Activated T-cell treated with anti-CD3 and anti-CD28 coated beads, Interleukin-2, amount 50 U/mL, for 72 hours (primary cell): ENCODE measurements at regions not wholly inside any gene's neighbourhood (a gene's known extent, or its start where the extent isn't known, plus 50 kb on each side); places are given as distances from the start of the nearest gene placed in this dataset.

Experiments
- ATAC-seq, 2 donors: fragments of 150-1000 bp; cut with Tn5 transposase; replicated peaks in 1 of 2; 2 replicates each; pipeline ENCODE4 v1.10.0; 2021; ENCODE audit warnings: moderate library complexity in 2 of 2, mild to moderate bottlenecking in 1 of 2
- DNase-seq, 2 donors: peaks; one replicate each; pipeline ENCODE4 v3.0.0; 2021 to 2022; ENCODE audit warnings: mixed read lengths in 1 of 2
- H3K27ac Mint-ChIP-seq: one replicate; pipeline ENCODE4 v1.8.0; 2022; ENCODE audit warnings: mild to moderate bottlenecking, moderate library complexity, mixed read lengths
- H3K27me3 Mint-ChIP-seq: one replicate; pipeline ENCODE4 v1.8.0; 2022; ENCODE audit warnings: low read depth, mixed read lengths
- H3K36me3 Mint-ChIP-seq, 2 donors: one replicate each; pipeline ENCODE4 v1.8.0; 2022; ENCODE audit warnings: mixed read lengths in 2 of 2, mild to moderate bottlenecking in 1 of 2; ENCODE audit not compliant: insufficient read depth in 2 of 2
- H3K4me1 Mint-ChIP-seq: one replicate; pipeline ENCODE4 v1.8.0; 2022; ENCODE audit warnings: low read depth, mixed read lengths
- H3K4me3 Mint-ChIP-seq, 2 donors: one replicate each; pipeline ENCODE4 v1.8.0; 2022; ENCODE audit warnings: mild to moderate bottlenecking in 2 of 2, mixed read lengths in 2 of 2, moderate library complexity in 2 of 2
- H3K9me3 Mint-ChIP-seq, 2 donors: one replicate each; pipeline ENCODE4 v1.8.0; 2022; ENCODE audit warnings: mixed read lengths in 2 of 2

DNA sequence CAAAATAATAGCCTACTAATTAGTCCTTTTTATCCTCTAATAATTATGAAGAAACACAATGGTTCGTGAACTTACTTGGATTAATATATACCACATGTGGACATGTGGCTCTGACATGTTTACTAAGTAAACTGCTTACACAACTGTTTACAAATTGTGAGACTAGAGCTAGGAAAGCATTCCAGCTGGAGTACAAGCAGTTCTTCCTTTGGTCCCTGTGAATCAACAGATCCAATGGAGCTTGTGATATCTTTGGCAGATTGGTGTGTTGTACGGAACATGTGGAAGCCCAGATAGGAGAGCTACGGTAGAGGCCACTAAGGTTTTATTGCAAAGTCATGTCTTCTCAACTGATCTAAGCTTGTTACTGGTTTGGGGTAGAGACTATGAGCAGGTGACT, 145.5 kb upstream of the SPRY2 start:
- H3K36me3 Mint-ChIP-seq = no peaks in the 10 kb centered on the region
- no peak overlapping the region for H3K4me3 Mint-ChIP-seq
- no peak overlapping the region for H3K27ac Mint-ChIP-seq
- H3K9me3 Mint-ChIP-seq = peaks cover 0 to 1% of the 10 kb centered on the region in 2 donors
- no peak for ATAC-seq
- H3K4me1 Mint-ChIP-seq = no peaks in the 10 kb centered on the region
- H3K27me3 Mint-ChIP-seq = no peaks in the 10 kb centered on the region
- DNase-seq = no peak

DNA sequence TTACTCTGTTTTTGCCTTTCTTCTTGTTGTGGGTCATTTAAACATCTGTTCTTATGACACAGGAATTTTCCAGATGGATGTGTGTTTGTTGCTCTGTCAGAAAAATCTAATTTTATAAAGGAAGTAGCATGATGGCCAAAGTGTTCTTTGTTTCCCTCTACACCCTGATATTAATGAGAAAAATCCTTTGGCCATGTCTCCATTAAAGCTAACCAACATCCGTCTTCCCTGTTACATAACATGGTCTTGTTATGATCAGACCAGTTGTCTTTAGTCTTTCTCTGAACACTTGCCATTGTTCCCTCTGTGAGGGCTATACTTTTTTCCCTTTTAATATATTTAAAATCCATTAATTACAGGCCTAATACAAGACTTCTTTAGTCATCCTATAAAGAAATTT, 142.2 kb upstream of the SPRY2 start:
- H3K27me3 Mint-ChIP-seq = no peaks in the 10 kb centered on the region
- DNase-seq (no peak), ATAC-seq (no peak)
- no peaks in the 10 kb centered on the region for H3K36me3 Mint-ChIP-seq
- no peak overlapping the region for H3K27ac Mint-ChIP-seq
- no peaks in the 10 kb centered on the region for H3K4me1 Mint-ChIP-seq
- H3K9me3 Mint-ChIP-seq = no peaks in the 10 kb centered on the region
- H3K4me3 Mint-ChIP-seq = no peak overlapping the region

GRCh38 chr13:80481588-80481987, 140.7 kb upstream of the SPRY2 start:
- no peak overlapping the region for H3K4me3 Mint-ChIP-seq
- H3K27ac Mint-ChIP-seq = no peak overlapping the region
- no peaks in the 10 kb centered on the region for H3K4me1 Mint-ChIP-seq
- H3K27me3 Mint-ChIP-seq = no peaks in the 10 kb centered on the region
- ATAC-seq = no peak
- no peaks in the 10 kb centered on the region for H3K9me3 Mint-ChIP-seq
- H3K36me3 Mint-ChIP-seq = no peaks in the 10 kb centered on the region
- DNase-seq = no peak

DNA sequence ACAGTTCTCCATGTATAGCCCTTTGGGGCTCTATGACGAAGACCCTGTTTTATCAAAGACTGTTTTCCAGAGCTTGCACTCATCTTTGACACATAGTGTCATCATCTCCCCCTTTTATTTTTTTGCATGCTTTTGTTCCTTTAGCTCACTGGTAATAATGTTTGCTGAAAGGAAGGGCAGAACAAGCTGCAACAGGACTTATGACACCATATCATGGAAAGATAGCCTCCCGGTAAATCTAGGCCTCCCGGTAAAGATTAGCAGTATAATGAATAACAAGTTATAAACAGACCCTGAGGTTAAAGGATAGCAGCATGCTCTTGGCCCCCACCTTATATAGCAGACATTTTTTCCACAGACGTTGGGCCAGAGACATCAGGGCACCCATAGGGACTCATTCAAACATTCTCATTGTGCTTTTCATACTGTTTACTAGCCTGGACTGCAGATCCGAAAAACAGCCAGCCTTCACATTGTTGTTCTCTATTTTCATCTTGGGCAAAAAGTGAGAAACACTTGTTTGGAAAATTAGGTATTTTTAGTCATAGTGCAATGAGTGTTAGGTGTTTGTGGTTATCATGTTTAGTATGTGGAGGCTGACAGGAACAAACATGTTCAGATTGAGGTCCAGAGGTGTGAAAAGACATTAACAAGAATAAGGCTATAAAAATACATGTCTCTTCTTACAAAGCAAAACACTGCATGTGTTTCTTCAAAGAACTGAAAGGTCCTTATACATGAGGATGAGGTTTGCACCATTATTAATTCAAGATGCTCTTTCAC, 136.9 kb upstream of the SPRY2 start:
- ATAC-seq (no peak), DNase-seq (no peak)
- Mint-ChIP-seq H3K27me3 (no peaks in the 10 kb centered on the region), H3K9me3 (no peaks in the 10 kb centered on the region), H3K27ac (no peak overlapping the region), H3K36me3 (no peaks in the 10 kb centered on the region), H3K4me3 (no peak overlapping the region), H3K4me1 (no peaks in the 10 kb centered on the region)

- Mint-ChIP-seq H3K4me1 (no peaks in the 10 kb centered on the region), H3K4me3 (no peak overlapping the region), H3K27ac (no peak overlapping the region), H3K36me3 (no peaks in the 10 kb centered on the region), H3K27me3 (no peaks in the 10 kb centered on the region), H3K9me3 (no peaks in the 10 kb centered on the region)
- ATAC-seq (no peak), DNase-seq (no peak)
Observed at GRCh38 chr13:80476953-80477352, 136.0 kb upstream of the SPRY2 start.

DNA sequence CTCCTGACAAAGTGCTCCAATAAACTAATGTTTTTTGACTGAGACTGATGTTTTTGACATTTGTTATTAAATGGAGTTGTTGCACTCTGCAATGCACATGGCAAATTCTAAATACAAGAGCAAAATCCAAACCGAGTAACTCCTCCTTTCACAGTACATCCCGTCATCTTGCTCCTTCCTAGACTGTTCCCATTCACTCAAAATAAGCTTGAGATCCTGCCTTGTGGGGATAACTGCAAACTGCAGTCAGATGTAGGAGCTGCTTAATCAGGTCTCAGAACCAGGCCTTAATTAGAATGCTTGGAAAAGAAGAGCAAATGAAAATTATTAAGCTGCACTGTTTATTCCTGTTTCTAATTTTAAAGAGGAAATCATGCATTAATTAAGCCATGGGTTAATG, 134.8 kb upstream of the SPRY2 start:
- H3K27me3 Mint-ChIP-seq = no peaks in the 10 kb centered on the region
- no peak overlapping the region for H3K27ac Mint-ChIP-seq
- H3K36me3 Mint-ChIP-seq = no peaks in the 10 kb centered on the region
- DNase-seq (no peak), ATAC-seq (no peak)
- H3K4me3 Mint-ChIP-seq = no peak overlapping the region
- H3K4me1 Mint-ChIP-seq = no peaks in the 10 kb centered on the region
- H3K9me3 Mint-ChIP-seq = no peaks in the 10 kb centered on the region

- Mint-ChIP-seq H3K27ac (no peak overlapping the region), H3K4me1 (no peaks in the 10 kb centered on the region)
- ATAC-seq = no peak
Observed at GRCh38 chr13:80473695-80474094, 132.8 kb upstream of the SPRY2 start.

DNA sequence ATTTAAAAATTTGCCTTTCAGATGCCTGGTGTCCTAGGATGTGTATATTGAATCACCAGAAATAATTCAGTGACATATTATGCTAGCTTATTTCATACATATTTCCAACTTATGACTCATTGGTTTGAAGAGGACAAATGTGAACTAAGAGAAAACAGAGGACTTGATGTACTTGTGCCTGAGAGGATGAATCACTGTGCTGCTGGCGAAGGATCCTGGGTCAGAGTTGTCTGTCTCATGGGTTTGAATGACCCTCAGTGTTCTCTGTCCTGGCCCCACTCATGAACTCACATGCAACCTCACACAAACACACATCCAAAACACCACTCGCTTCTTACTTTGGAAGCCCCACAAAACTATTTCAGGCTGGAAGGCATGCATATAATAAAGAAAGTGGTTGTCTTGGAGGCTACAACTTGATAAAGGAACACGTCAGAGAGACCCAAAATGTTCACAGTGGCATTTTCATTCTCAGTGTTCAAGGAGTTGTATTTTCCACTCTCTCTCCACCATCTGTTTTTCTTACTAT, 129.0 kb upstream of the SPRY2 start:
- no peak for ATAC-seq
- Mint-ChIP-seq H3K4me1 (no peaks in the 10 kb centered on the region), H3K4me3 (no peak overlapping the region), H3K9me3 (no peaks in the 10 kb centered on the region), H3K36me3 (no peaks in the 10 kb centered on the region), H3K27me3 (no peaks in the 10 kb centered on the region), H3K27ac (no peak overlapping the region)
- no peak for DNase-seq

More at GRCh38 chr13:80473695-80474094, 132.8 kb upstream of the SPRY2 start:
- H3K9me3 Mint-ChIP-seq = no peaks in the 10 kb centered on the region
- DNase-seq = no peak
- no peaks in the 10 kb centered on the region for H3K36me3 Mint-ChIP-seq
- H3K4me3 Mint-ChIP-seq = no peak overlapping the region
- no peaks in the 10 kb centered on the region for H3K27me3 Mint-ChIP-seq

DNA sequence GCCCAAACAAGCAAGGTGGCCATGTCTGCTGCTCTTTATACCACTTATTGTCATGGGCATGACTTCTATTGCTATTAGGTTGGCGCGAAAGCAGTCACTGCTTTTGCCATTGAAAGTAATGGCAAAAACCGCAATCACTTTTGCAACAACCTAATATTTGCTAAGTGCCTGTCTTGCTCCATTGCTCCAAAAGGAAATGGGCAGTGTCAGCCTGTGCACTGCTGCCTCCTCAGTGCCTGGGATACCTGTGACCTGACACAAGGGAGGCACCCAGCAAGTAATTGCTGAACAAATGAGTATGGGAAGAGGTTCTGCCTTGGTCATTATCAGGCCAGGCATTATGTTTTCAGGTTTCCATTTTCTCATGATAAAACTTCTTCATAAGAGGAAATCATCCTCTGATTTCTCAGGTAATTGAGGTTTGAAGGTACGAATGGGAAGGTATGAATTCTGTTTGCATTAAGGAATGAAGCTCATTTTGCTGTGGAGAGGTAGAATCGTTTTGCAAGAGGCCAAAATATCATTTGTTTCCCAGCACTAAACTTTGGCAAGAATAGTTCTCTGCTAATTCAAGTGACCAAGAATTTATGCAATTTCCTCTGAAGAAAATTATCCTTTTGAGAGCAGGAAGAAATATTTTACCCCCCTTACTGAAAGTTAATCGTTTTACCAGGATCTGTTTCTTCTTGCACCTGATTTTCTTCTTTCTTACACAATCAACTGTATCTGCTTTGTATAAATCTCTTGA, 128.4 kb upstream of the SPRY2 start:
- no peaks in the 10 kb centered on the region for H3K36me3 Mint-ChIP-seq
- H3K9me3 Mint-ChIP-seq = no peaks in the 10 kb centered on the region
- H3K27ac Mint-ChIP-seq = no peak overlapping the region
- no peaks in the 10 kb centered on the region for H3K4me1 Mint-ChIP-seq
- no peak overlapping the region for H3K4me3 Mint-ChIP-seq
- H3K27me3 Mint-ChIP-seq = no peaks in the 10 kb centered on the region
- DNase-seq (no peak), ATAC-seq (no peak)

DNA sequence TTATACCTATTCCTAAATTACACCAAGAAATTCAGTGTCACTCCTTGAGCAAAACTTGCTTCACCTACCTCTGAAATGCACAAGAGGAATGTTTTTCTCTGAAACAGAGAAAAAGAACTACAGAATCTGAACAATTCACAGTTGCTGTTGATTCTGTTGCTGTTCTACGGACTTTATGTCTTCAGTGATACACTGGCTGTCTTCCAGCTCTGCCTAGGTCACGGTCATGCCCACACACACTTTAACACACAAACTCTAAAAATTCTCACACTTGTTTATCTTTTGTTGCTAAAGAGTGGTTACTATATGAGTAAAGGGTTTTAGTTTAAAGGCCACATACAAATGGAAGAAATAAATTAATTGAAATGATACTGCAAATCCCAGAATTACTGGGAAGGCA, 124.4 kb upstream of the SPRY2 start:
- no peaks in the 10 kb centered on the region for H3K36me3 Mint-ChIP-seq
- no peak for ATAC-seq
- no peaks in the 10 kb centered on the region for H3K27me3 Mint-ChIP-seq
- no peaks in the 10 kb centered on the region for H3K9me3 Mint-ChIP-seq
- no peak for DNase-seq
- no peaks in the 10 kb centered on the region for H3K4me1 Mint-ChIP-seq
- H3K4me3 Mint-ChIP-seq = no peak overlapping the region
- no peak overlapping the region for H3K27ac Mint-ChIP-seq

GRCh38 chr13:80463673-80464352, 122.9 kb upstream of the SPRY2 start:
- Mint-ChIP-seq H3K36me3 (no peaks in the 10 kb centered on the region), H3K4me3 (no peak overlapping the region)
- no peak for ATAC-seq

GRCh38 chr13:80462567-80462966, 121.6 kb upstream of the SPRY2 start:
- ATAC-seq (no peak), DNase-seq (no peak)
- Mint-ChIP-seq H3K9me3 (no peaks in the 10 kb centered on the region), H3K36me3 (no peaks in the 10 kb centered on the region), H3K4me3 (no peak overlapping the region), H3K4me1 (no peaks in the 10 kb centered on the region), H3K27me3 (no peaks in the 10 kb centered on the region), H3K27ac (no peak overlapping the region)

More at GRCh38 chr13:80463673-80464352, 122.9 kb upstream of the SPRY2 start:
- Mint-ChIP-seq H3K4me1 (no peaks in the 10 kb centered on the region), H3K27ac (no peak overlapping the region), H3K9me3 (no peaks in the 10 kb centered on the region), H3K27me3 (no peaks in the 10 kb centered on the region)
- DNase-seq = no peak

DNA sequence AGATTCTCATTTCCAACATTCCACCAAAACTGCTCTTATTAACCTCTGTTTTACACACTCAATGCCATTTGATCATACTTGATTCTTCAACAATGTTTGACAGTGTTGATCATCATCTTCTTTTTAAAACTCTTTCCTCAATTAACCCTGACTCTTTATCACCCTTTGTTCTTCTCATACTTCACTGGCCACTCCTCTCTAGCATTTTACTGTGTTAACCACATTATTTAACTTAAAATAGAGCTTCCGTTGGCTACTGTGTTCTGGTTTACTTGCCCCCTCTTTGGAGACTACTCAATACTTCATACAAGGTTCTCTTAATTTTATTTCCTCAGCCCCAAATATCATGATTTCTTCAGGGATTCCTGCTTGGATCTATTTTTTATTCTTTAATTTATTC, 121.1 kb upstream of the SPRY2 start:
- no peaks in the 10 kb centered on the region for H3K9me3 Mint-ChIP-seq

More for the DNA sequence above, 121.1 kb upstream of the SPRY2 start:
- no peak overlapping the region for H3K4me3 Mint-ChIP-seq
- no peaks in the 10 kb centered on the region for H3K27me3 Mint-ChIP-seq
- H3K27ac Mint-ChIP-seq = no peak overlapping the region
- ATAC-seq (no peak), DNase-seq (no peak)
- H3K36me3 Mint-ChIP-seq = no peaks in the 10 kb centered on the region
- no peaks in the 10 kb centered on the region for H3K4me1 Mint-ChIP-seq
